IMR-90 (cell line): ENCODE measurements at regions not wholly inside any gene's neighbourhood (a gene's known extent, or its start where the extent isn't known, plus 50 kb on each side); places are given as distances from the start of the nearest gene placed in this dataset.

ENCODE experiments used
- ATAC-seq: fragments of 200-7000 bp; cut with Tn5 transposase; 2 replicates; pipeline ENCODE4 v1.9.1; 2020; ENCODE audit warnings: low read depth, mild to moderate bottlenecking, moderate library complexity
- BruUV-seq: library from RNA; stranded (reverse); fragments of 400-500 nt; replicated peaks from 2 replicates; lab custom pipeline; 2021; lab: Mats Ljungman, UMichigan
- CTCF ChIA-PET: fragments of 300-600 bp; formaldehyde crosslinking; extraction: SDS; loops from one replicate; lab custom pipeline; 2021; ENCODE audit warnings: antibody characterized with exemption; lab: Yijun Ruan, JAX
- POLR2A ChIA-PET: fragments of 300-600 bp; sonication (Branson Sonifier 250); formaldehyde crosslinking; loops from one replicate; lab custom pipeline; 2022; ENCODE audit warnings: antibody characterized with exemption; ENCODE audit not compliant: unreplicated experiment; lab: Charles Lee
- DNase-seq: peaks from one replicate; pipeline ENCODE4 v3.0.0; 2013
- H2AFZ ChIP-seq: replicated peaks from 2 replicates; pipeline ENCODE3; 2013; ENCODE audit warnings: low read length, mild to moderate bottlenecking; ENCODE audit not compliant: poor library complexity
- H2AK5ac ChIP-seq: 2 replicates; pipeline ENCODE4 v1.6.1; 2013; ENCODE audit warnings: low read depth, low read length, inconsistent platforms
- H2AK9ac ChIP-seq: replicated peaks from 2 replicates; pipeline ENCODE3; 2013; ENCODE audit warnings: mild to moderate bottlenecking, low read depth, low read length, moderate library complexity; ENCODE audit not compliant: poor library complexity
- H2BK120ac ChIP-seq: 2 replicates; pipeline ENCODE4 v1.6.1; 2013; ENCODE audit warnings: low read depth, low read length, inconsistent platforms
- H2BK15ac ChIP-seq: 3 replicates; pipeline ENCODE4 v1.6.1; 2013; ENCODE audit warnings: low read depth, low read length, inconsistent platforms
- H2BK20ac ChIP-seq: 2 replicates; pipeline ENCODE4 v1.6.1; 2013; ENCODE audit warnings: low read depth, mild to moderate bottlenecking, inconsistent platforms, low read length, moderate library complexity
- H2BK5ac ChIP-seq: 2 replicates; pipeline ENCODE4 v1.6.1; 2013; ENCODE audit warnings: mild to moderate bottlenecking, low read depth, low read length, inconsistent platforms; ENCODE audit not compliant: poor library complexity, severe bottlenecking
- H3K14ac ChIP-seq: replicated peaks from 2 replicates; pipeline ENCODE4 v1.6.1; 2013; ENCODE audit warnings: low read depth, low read length, inconsistent platforms
- H3K18ac ChIP-seq: 2 replicates; pipeline ENCODE4 v1.6.1; 2013; ENCODE audit warnings: low read depth, low read length, control low read depth
- H3K23ac ChIP-seq: 2 replicates; pipeline ENCODE4 v1.6.1; 2013; ENCODE audit warnings: low read depth, low read length, inconsistent platforms
- H3K27ac ChIP-seq: 2 replicates; pipeline ENCODE4 v1.5.1; 2013; ENCODE audit warnings: mild to moderate bottlenecking, control low read depth, low read length; ENCODE audit not compliant: insufficient read depth
- H3K27me3 ChIP-seq: 2 replicates; pipeline ENCODE4 v1.6.1; 2013; ENCODE audit warnings: low read length; ENCODE audit not compliant: control insufficient read depth, insufficient read depth
- H3K36me3 ChIP-seq: 2 replicates; pipeline ENCODE4 v1.6.1; 2013; ENCODE audit warnings: low read length, mixed read lengths; ENCODE audit not compliant: control insufficient read depth, insufficient read depth
- H3K4ac ChIP-seq: 2 replicates; pipeline ENCODE4 v1.6.1; 2013; ENCODE audit warnings: low read depth, low read length, inconsistent platforms
- H3K4me1 ChIP-seq: 2 replicates; pipeline ENCODE4 v1.6.1; 2013; ENCODE audit warnings: low read length, mixed read lengths; ENCODE audit not compliant: control insufficient read depth, insufficient read depth
- H3K4me2 ChIP-seq: 2 replicates; pipeline ENCODE4 v1.6.1; 2013; ENCODE audit warnings: low read depth, mild to moderate bottlenecking, control low read depth, low read length, moderate library complexity
- H3K4me3 ChIP-seq: 2 replicates; pipeline ENCODE4 v1.5.1; 2013; ENCODE audit warnings: low read depth, mild to moderate bottlenecking, control low read depth, low read length, moderate library complexity; ENCODE audit not compliant: insufficient read depth
- H3K56ac ChIP-seq: 2 replicates; pipeline ENCODE4 v1.6.1; 2013; ENCODE audit warnings: low read length, inconsistent platforms; ENCODE audit not compliant: insufficient read depth; ENCODE audit errors: extremely low read depth
- H3K79me1 ChIP-seq, 2 experiments: 2 replicates each; pipeline ENCODE4 v1.6.1; 2013; ENCODE audit warnings: low read length in 2 of 2, inconsistent platforms in 1 of 2, low read depth in 1 of 2
- H3K9ac ChIP-seq: 2 replicates; pipeline ENCODE4 v1.6.1; 2013; ENCODE audit warnings: low read depth, low read length, control low read depth
- H3K9me1 ChIP-seq: 2 replicates; pipeline ENCODE4 v1.6.1; 2013; ENCODE audit warnings: low read length, inconsistent platforms; ENCODE audit not compliant: insufficient read depth
- H3K9me3 ChIP-seq: 2 replicates; pipeline ENCODE4 v1.6.1; 2013; ENCODE audit warnings: low read length; ENCODE audit not compliant: control insufficient read depth, insufficient read depth
- H4K20me1 ChIP-seq: 2 replicates; pipeline ENCODE4 v1.6.1; 2013; ENCODE audit warnings: low read length, inconsistent platforms; ENCODE audit not compliant: insufficient read depth
- H4K5ac ChIP-seq: 2 replicates; pipeline ENCODE4 v1.6.1; 2013; ENCODE audit warnings: mild to moderate bottlenecking, low read depth, low read length, control low read depth
- H4K8ac ChIP-seq, 2 experiments: 2 replicates each; pipeline ENCODE4 v1.6.1; 2013; ENCODE audit warnings: low read depth in 2 of 2, low read length in 2 of 2, control low read depth in 1 of 2, inconsistent platforms in 1 of 2
- H4K91ac ChIP-seq: 2 replicates; pipeline ENCODE4 v1.6.1; 2013; ENCODE audit warnings: low read depth, low read length, inconsistent platforms; ENCODE audit not compliant: insufficient read depth
- BHLHE40 ChIP-seq: fragments of 150-350 bp; IDR thresholded peaks from 2 replicates; pipeline ENCODE4 v1.6.1; 2016; ENCODE audit warnings: mild to moderate bottlenecking, low read depth, low read length
- CEBPB ChIP-seq: IDR thresholded peaks from 2 replicates; pipeline ENCODE4 v1.6.1; 2012; ENCODE audit warnings: low read depth, low read length, improper control_type of control experiment
- CHD1 ChIP-seq: IDR thresholded peaks from 2 replicates; pipeline ENCODE4 v1.6.1; 2012; ENCODE audit warnings: low read depth, low read length, improper control_type of control experiment
- CTCF ChIP-seq: conservative IDR thresholded peaks from 2 replicates; pipeline ENCODE4 v1.5.1; 2012; ENCODE audit warnings: mild to moderate bottlenecking, low read depth, low read length, improper control_type of control experiment
- ELK1 ChIP-seq: fragments of 150-350 bp; IDR thresholded peaks from 2 replicates; pipeline ENCODE4 v1.6.1; 2016; ENCODE audit warnings: low read depth, mild to moderate bottlenecking, low read length, moderate library complexity, borderline replicate concordance
- FOS ChIP-seq: fragments of 150-350 bp; IDR thresholded peaks from 2 replicates; pipeline ENCODE4 v1.6.1; 2016; ENCODE audit warnings: low read depth, low read length
- MAFK ChIP-seq: IDR thresholded peaks from 2 replicates; pipeline ENCODE4 v1.6.1; 2012; ENCODE audit warnings: low read depth, low read length, improper control_type of control experiment
- MAZ ChIP-seq: IDR thresholded peaks from 2 replicates; pipeline ENCODE4 v1.6.1; 2012; ENCODE audit warnings: low read depth, mild to moderate bottlenecking, low read length, improper control_type of control experiment, moderate library complexity, borderline replicate concordance
- MXI1 ChIP-seq: IDR thresholded peaks from 2 replicates; pipeline ENCODE4 v1.6.1; 2012; ENCODE audit warnings: low read depth, mild to moderate bottlenecking, low read length, moderate library complexity, borderline replicate concordance
- NFE2L2 ChIP-seq: fragments of 150-350 bp; IDR thresholded peaks from 2 replicates; pipeline ENCODE4 v1.6.1; 2016; ENCODE audit warnings: low read depth, mild to moderate bottlenecking, low read length
- POLR2A ChIP-seq: IDR thresholded peaks from 2 replicates; pipeline ENCODE4 v1.6.1; 2012; ENCODE audit warnings: mild to moderate bottlenecking, low read depth, low read length
- RAD21 ChIP-seq: IDR thresholded peaks from 2 replicates; pipeline ENCODE4 v1.6.1; 2012; ENCODE audit warnings: low read length, improper control_type of control experiment
- RCOR1 ChIP-seq: IDR thresholded peaks from 2 replicates; pipeline ENCODE4 v1.6.1; 2012; ENCODE audit warnings: mild to moderate bottlenecking, low read length, improper control_type of control experiment; ENCODE audit not compliant: insufficient replicate concordance
- RFX5 ChIP-seq: IDR thresholded peaks from 2 replicates; pipeline ENCODE4 v1.8.0; 2012; ENCODE audit warnings: low read depth, mild to moderate bottlenecking, low read length, moderate library complexity
- SMC3 ChIP-seq: fragments of 150-350 bp; IDR thresholded peaks from 2 replicates; pipeline ENCODE4 v1.6.1; 2016; ENCODE audit warnings: low read depth, mild to moderate bottlenecking, antibody characterized with exemption, low read length, moderate library complexity
- USF2 ChIP-seq: fragments of 150-350 bp; IDR thresholded peaks from 2 replicates; pipeline ENCODE4 v1.6.1; 2017; ENCODE audit warnings: mild to moderate bottlenecking, antibody characterized with exemption, low read length, low read depth
- WGBS, 2 experiments: methylation state at CpG; one replicate each; pipeline versions ENCODE4 v1.1.5 to v1.1.7; 2013; ENCODE audit warnings: missing lambda C conversion rate in 2 of 2; ENCODE audit not compliant: insufficient read length in 1 of 2; ENCODE audit errors: extremely low coverage in 2 of 2; 5-methylcytosine and 5-hydroxymethylcytosine counted together
- dilution Hi-C: fragments of 300-500 bp; cut with HindIII; formaldehyde crosslinking; loops from one replicate; pipeline ENCODE4 v1.14.3; 2018; ENCODE audit warnings: low sequenced_read_pairs; ENCODE audit not compliant: unreplicated experiment
- in situ Hi-C: fragments of 300-500 bp; cut with MboI; formaldehyde crosslinking; loops from 3 replicates; pipeline ENCODE4 v1.14.3; 2019; ENCODE audit warnings: low sequenced_read_pairs, inconsistent platforms, mixed read lengths
- intact Hi-C: fragments of 100-400 bp; cut with micrococcal nuclease; formaldehyde crosslinking; loops from 2 replicates; pipeline ENCODE4 v1.10.0; 2022

DNA sequence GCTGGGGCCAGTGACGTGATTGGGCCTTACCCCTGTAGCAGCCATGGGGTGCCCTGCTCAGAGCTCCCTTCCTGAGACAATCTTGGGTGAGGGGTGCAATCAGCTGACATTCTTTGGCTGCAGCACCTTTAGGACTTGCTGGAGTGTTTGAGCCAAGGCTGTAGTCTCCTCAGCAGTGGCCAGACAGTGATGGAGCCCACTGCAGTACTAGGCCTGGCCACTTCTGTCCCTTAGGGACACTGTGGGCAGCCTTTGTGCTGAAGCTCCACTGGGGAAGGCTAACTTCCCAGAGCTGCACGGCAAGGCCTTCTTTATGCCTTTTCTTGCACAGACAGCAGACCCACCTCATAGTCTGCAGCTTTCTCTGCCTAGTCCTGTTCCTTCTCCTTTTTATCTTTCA lies 284.9 kb upstream of the IGF1R start:
- Histone ChIP-seq H4K20me1 (no peaks in the 10 kb centered on the region), H4K91ac (no peak overlapping the region), H3K4me3 (no peak overlapping the region), H3K18ac (no peak overlapping the region), H2BK15ac (no peak overlapping the region), H3K56ac (no peak overlapping the region), H2BK5ac (no peak overlapping the region), H3K23ac (no peak overlapping the region), H3K4me1 (no peaks in the 10 kb centered on the region), H3K4me2 (no peak overlapping the region), H3K79me1 (no peaks in the 10 kb centered on the region), H3K27ac (no peak overlapping the region), H2BK20ac (no peak overlapping the region), H2BK120ac (no peak overlapping the region), H3K9me3 (peaks cover 12% of the 10 kb centered on the region; the same call in 1 of the 2 replicates), H3K36me3 (no peaks in the 10 kb centered on the region), H2AK5ac (no peak overlapping the region), H3K27me3 (no peaks in the 10 kb centered on the region), H3K4ac (no peak overlapping the region), H4K8ac (no peak overlapping the region), H2AFZ (no peak overlapping the region), H2AK9ac (no peak overlapping the region), H4K5ac (no peak overlapping the region), H3K14ac (no peak overlapping the region), H3K9me1 (no peaks in the 10 kb centered on the region), H3K9ac (no peak overlapping the region)
- CTCF ChIA-PET, result no interaction called here
- POLR2A ChIA-PET, result no interaction called here
- no CpG with 5 or more reads among the region's 2 CpGs for WGBS, 2 experiments
- dilution Hi-C loops, result no loop called here
- no TSS peak for BruUV-seq
- in situ Hi-C loops, result no loop called here
- DNase-seq (no peak), ATAC-seq (no peak)
- intact Hi-C loops, result no loop called here
- TF ChIP-seq BHLHE40 (no peak), MXI1 (no peak), CTCF (no peak), RCOR1 (no peak), SMC3 (no peak), ELK1 (no peak), FOS (no peak), MAZ (no peak), RFX5 (no peak), CHD1 (no peak), CEBPB (no peak), USF2 (no peak), POLR2A (no peak), RAD21 (no peak), MAFK (no peak), NFE2L2 (no peak)
